Liver (tissue), 8 donors: ENCODE measurements at regions not wholly inside any gene's neighbourhood (a gene's known extent, or its start where the extent isn't known, plus 50 kb on each side); places are given as distances from the start of the nearest gene placed in this dataset.
A peak's percentile ranks its signal among the peaks of the same experiment; 100 is the strongest.

Experiments used
- DNase-seq: peaks from one replicate; pipeline ENCODE4 v3.0.0-alpha.2; 2017; ENCODE audit warnings: low spot score
- H3K27ac ChIP-seq, 2 donors: one replicate each; pipeline ENCODE4 v1.7.0; 2013; ENCODE audit warnings: inconsistent platforms in 2 of 2, low read length in 2 of 2, control low read depth in 1 of 2, low read depth in 1 of 2, mild to moderate bottlenecking in 1 of 2
- H3K27me3 ChIP-seq, 4 donors: one replicate each; pipeline versions ENCODE4 v1.6.1 to v1.7.0; 2013; ENCODE audit warnings: low read length in 3 of 4, inconsistent platforms in 1 of 4, mild to moderate bottlenecking in 1 of 4, moderate library complexity in 1 of 4; ENCODE audit not compliant: control insufficient read depth in 4 of 4, insufficient read depth in 4 of 4
- H3K36me3 ChIP-seq, 4 donors: one replicate each; pipeline versions ENCODE4 v1.6.1 to v1.7.0; 2013; ENCODE audit warnings: low read length in 3 of 4, mild to moderate bottlenecking in 3 of 4, low read depth in 1 of 4, moderate library complexity in 1 of 4; ENCODE audit not compliant: control insufficient read depth in 4 of 4, insufficient read depth in 3 of 4
- H3K4me1 ChIP-seq, 4 donors: one replicate each; pipeline versions ENCODE4 v1.6.1 to v1.7.0; 2013; ENCODE audit warnings: low read length in 3 of 4, mild to moderate bottlenecking in 3 of 4, moderate library complexity in 1 of 4; ENCODE audit not compliant: control insufficient read depth in 4 of 4, insufficient read depth in 4 of 4
- H3K4me3 ChIP-seq, 3 donors: one replicate each; pipeline versions ENCODE4 v1.6.1 to v1.7.0; 2013; ENCODE audit warnings: low read length in 3 of 3, control low read depth in 1 of 3, low read depth in 1 of 3, mild to moderate bottlenecking in 1 of 3
- H3K9ac ChIP-seq, 2 donors: one replicate each; pipeline ENCODE4 v1.7.0; 2013; ENCODE audit warnings: low read length in 2 of 2, mild to moderate bottlenecking in 2 of 2, moderate library complexity in 2 of 2, control low read depth in 1 of 2, low read depth in 1 of 2
- H3K9me3 ChIP-seq, 4 donors: one replicate each; pipeline versions ENCODE4 v1.6.1 to v1.7.0; 2013; ENCODE audit warnings: low read length in 3 of 4; ENCODE audit not compliant: control insufficient read depth in 4 of 4
- CTCF ChIP-seq: fragments of 150-350 bp; IDR thresholded peaks from 2 replicates; pipeline ENCODE4 v1.5.1; 2017; ENCODE audit warnings: improper control_type of control experiment, low read depth, low read length; ENCODE audit not compliant: missing input control
- EGR1 ChIP-seq, 2 donors: IDR thresholded peaks; 2 replicates each; pipeline ENCODE4 v1.6.1; 2016 to 2018; ENCODE audit warnings: antibody characterized with exemption in 2 of 2, low read depth in 2 of 2
- FOXA1 ChIP-seq: IDR thresholded peaks from 2 replicates; pipeline ENCODE4 v1.6.1; 2016; ENCODE audit warnings: antibody characterized with exemption
- FOXA2 ChIP-seq: IDR thresholded peaks from 2 replicates; pipeline ENCODE4 v1.6.1; 2016; ENCODE audit warnings: antibody characterized with exemption
- GABPA ChIP-seq, 2 donors: IDR thresholded peaks in 1 of 2; conservative IDR thresholded peaks in 1 of 2; 2 replicates each; pipeline ENCODE4 v1.6.1; 2016; ENCODE audit warnings: antibody characterized with exemption in 2 of 2, mild to moderate bottlenecking in 1 of 2, moderate library complexity in 1 of 2
- HNF4A ChIP-seq, 2 donors: conservative IDR thresholded peaks; 2 replicates each; pipeline ENCODE4 v1.6.1; 2016; ENCODE audit warnings: antibody characterized with exemption in 2 of 2, mild to moderate bottlenecking in 2 of 2
- HNF4G ChIP-seq: IDR thresholded peaks from 2 replicates; pipeline ENCODE4 v1.6.1; 2016; ENCODE audit warnings: antibody characterized with exemption
- NR2F2 ChIP-seq: IDR thresholded peaks from 2 replicates; pipeline ENCODE4 v1.6.1; 2016; ENCODE audit warnings: antibody characterized with exemption
- RAD21 ChIP-seq, 2 donors: IDR thresholded peaks; 2 replicates each; pipeline ENCODE4 v1.6.1; 2016; ENCODE audit warnings: antibody characterized with exemption in 2 of 2, mild to moderate bottlenecking in 2 of 2
- RXRA ChIP-seq, 2 donors: IDR thresholded peaks; 2 replicates each; pipeline ENCODE4 v1.6.1; 2017 to 2018; ENCODE audit warnings: antibody characterized with exemption in 2 of 2, mild to moderate bottlenecking in 1 of 2
- TAF1 ChIP-seq: conservative IDR thresholded peaks from 2 replicates; pipeline ENCODE4 v1.6.1; 2016; ENCODE audit warnings: antibody characterized with exemption, mild to moderate bottlenecking
- YY1 ChIP-seq: IDR thresholded peaks from 2 replicates; pipeline ENCODE4 v1.6.1; 2016; ENCODE audit warnings: antibody characterized with exemption, mild to moderate bottlenecking
- WGBS: extraction: QIAGEN DNeasy Blood & Tissue Kit; methylation state at CpG from one replicate; pipeline ENCODE4 v1.1.7; 2013; 5-methylcytosine and 5-hydroxymethylcytosine counted together
- TF ChIP-seq, protein P1 (sequence below): IDR thresholded peaks from 2 replicates; pipeline ENCODE4 v1.6.1; 2016; ENCODE audit warnings: antibody characterized with exemption
- TF ChIP-seq, protein P2 (sequence below): IDR thresholded peaks from 2 replicates; pipeline ENCODE4 v1.6.1; 2016; ENCODE audit warnings: antibody characterized with exemption
- donor health status: healthy.
- donor health status: healthy.
- donor health status: healthy.
- donor health status: healthy.
- donor health status: healthy.

GRCh38 chr16:27689711-27690110 is 139.8 kb downstream of the KATNIP start:
- Histone ChIP-seq H3K27ac (no peak overlapping the region), H3K36me3 (no peaks in the 10 kb centered on the region), H3K9ac (no peak overlapping the region), H3K4me3 (no peak overlapping the region), H3K27me3 (no peaks in the 10 kb centered on the region), H3K9me3 (no peaks in the 10 kb centered on the region), H3K4me1 (no peaks in the 10 kb centered on the region)
- WGBS: 96% methylated on average over 5 of the region's 5 CpGs
- TF ChIP-seq RAD21 (IDR thresholded peaks at IDR 0.05): no peak
- no peak for TF ChIP-seq CTCF
- TF ChIP-seq TAF1: no peak
- TF ChIP-seq GABPA (IDR thresholded peaks at IDR 0.05 in 1 of 2, conservative IDR thresholded peaks at IDR 0.05 in 1 of 2): no peak
- TF ChIP-seq, protein P1, sequence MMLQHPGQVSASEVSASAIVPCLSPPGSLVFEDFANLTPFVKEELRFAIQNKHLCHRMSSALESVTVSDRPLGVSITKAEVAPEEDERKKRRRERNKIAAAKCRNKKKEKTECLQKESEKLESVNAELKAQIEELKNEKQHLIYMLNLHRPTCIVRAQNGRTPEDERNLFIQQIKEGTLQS: no peak
- no peak for TF ChIP-seq NR2F2
- no peak for TF ChIP-seq HNF4A (conservative IDR thresholded peaks at IDR 0.05)
- no peak for TF ChIP-seq EGR1 (IDR thresholded peaks at IDR 0.05; ENCODE audit: low read depth in 2 of 2)
- TF ChIP-seq FOXA1: no peak
- TF ChIP-seq RXRA (IDR thresholded peaks at IDR 0.05): no peak
- no peak for TF ChIP-seq HNF4G
- TF ChIP-seq, protein P2, sequence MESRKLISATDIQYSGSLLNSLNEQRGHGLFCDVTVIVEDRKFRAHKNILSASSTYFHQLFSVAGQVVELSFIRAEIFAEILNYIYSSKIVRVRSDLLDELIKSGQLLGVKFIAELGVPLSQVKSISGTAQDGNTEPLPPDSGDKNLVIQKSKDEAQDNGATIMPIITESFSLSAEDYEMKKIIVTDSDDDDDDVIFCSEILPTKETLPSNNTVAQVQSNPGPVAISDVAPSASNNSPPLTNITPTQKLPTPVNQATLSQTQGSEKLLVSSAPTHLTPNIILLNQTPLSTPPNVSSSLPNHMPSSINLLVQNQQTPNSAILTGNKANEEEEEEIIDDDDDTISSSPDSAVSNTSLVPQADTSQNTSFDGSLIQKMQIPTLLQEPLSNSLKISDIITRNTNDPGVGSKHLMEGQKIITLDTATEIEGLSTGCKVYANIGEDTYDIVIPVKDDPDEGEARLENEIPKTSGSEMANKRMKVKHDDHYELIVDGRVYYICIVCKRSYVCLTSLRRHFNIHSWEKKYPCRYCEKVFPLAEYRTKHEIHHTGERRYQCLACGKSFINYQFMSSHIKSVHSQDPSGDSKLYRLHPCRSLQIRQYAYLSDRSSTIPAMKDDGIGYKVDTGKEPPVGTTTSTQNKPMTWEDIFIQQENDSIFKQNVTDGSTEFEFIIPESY: no peak
- TF ChIP-seq FOXA2: no peak
- no peak for TF ChIP-seq YY1
- no peak for DNase-seq

DNA sequence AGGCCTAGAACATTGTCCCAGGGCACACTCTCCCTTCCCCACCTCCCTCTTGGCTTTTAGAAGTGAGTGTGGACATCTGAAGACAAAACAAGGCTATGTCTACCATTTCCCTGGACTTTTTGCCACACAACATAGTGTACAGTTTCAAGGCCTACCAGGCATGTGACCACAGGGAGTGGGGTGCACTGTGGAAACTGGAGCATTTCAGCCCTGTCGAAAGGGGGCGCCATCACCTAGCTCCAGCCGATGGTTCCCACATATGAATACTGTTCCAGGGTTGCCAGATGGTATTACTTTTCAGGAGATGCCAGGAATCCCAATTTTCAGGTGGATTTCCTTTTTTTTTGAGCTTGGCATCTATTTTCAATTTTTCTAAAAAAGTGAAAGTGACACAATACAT is 140.7 kb downstream of the KATNIP start:
- Histone ChIP-seq H3K36me3 (no peaks in the 10 kb centered on the region), H3K9me3 (no peaks in the 10 kb centered on the region), H3K4me1 (no peaks in the 10 kb centered on the region), H3K4me3 (no peak overlapping the region), H3K27ac (no peak overlapping the region), H3K27me3 (no peaks in the 10 kb centered on the region), H3K9ac (no peak overlapping the region)
- WGBS: 45% methylated on average over 3 of the region's 3 CpGs
- TF ChIP-seq FOXA1: no peak
- peak; percentile 17 for TF ChIP-seq CTCF
- TF ChIP-seq RAD21 (IDR thresholded peaks at IDR 0.05): peak; percentile 39 to 57
- DNase-seq: no peak
